IPS-NIHi11 (cell line): ENCODE measurements at regions not wholly inside any gene's neighbourhood (a gene's known extent, or its start where the extent isn't known, plus 50 kb on each side); places are given as distances from the start of the nearest gene placed in this dataset.
"Not testable (repeated sequence)": the region's sequence is repeated elsewhere in the genome, so short reads cannot be mapped to it uniquely, and the experiment has no call there.

Experiments used
- DNase-seq: peaks from one replicate; pipeline ENCODE4 v3.0.0; 2012; ENCODE audit warnings: mixed read lengths, low spot score

DNA sequence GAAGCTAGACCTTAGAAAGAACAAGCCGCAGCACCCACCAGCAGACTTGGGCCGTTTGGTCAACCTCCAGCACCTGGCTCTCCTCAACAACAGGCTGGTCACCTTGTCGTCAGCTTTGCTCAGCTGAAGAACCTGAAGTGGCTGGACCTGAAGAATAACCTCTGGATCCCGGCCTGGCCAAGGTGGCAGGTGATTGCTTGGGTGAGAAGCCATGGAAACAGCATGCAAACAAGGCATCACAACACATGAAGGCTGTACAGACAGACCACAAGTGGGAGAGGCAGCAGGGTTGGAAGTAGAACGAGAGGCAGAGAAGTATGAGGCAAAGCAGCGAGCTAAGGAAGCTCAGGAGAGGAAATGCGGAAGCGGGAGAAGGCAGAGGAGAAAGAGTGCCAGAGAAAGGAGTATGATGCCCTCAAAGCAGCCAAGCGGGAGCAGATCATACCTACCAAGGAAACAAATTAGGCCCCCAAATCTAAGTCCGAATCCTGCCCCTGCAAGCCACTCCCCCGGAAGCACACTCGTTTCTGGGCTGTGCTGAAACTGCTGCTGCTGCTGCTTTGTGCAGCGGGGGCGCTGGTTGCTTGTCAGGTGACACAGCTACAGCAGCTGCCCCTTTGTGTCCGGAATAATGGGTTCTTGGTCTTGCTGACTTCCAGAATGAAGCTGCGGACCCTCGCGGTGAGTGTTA lies 121.6 kb upstream of the LGSN start:
- peak; percentile 30 for DNase-seq

DNA sequence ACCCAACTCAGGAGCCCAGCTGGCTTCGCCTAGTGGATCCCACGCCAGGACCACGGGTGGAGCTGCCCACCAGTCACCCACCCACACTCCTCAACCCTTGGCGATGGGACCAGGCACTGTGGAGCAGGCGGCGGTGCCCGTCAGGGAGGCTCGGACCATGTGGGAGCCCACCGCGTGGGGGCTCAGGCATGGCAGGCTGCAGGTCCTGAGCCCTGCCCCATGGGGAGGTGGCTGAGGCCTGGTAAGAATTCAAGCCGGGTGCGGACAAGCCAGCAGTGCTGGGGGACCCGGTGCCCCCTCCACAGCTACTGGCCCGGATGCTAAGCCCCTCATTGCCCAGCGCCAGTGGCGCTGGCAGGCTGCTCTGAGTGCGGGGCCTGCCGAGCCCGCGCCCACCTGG lies 123.1 kb upstream of the LGSN start:
- DNase-seq, result no peak

DNA sequence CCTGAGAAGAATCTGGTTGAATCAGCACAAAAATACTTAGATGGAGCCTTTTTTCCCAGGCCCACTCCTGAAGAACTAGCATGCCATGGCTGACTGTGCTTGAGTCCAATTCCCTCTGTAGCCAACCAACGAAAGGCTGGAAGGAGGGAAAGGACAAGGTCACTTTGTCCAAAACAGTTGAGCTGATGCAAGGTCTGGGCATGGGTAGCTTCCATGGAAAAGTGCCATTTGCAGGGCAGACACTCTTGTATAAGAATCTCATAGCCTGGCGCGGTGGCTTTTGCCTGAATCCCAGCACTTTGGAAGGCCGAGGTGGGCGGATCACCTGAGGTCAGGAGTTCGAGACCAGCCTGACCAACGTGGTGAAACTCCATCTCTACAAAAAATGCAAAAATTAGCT lies 125.0 kb upstream of the LGSN start:
- DNase-seq, result no peak

DNA sequence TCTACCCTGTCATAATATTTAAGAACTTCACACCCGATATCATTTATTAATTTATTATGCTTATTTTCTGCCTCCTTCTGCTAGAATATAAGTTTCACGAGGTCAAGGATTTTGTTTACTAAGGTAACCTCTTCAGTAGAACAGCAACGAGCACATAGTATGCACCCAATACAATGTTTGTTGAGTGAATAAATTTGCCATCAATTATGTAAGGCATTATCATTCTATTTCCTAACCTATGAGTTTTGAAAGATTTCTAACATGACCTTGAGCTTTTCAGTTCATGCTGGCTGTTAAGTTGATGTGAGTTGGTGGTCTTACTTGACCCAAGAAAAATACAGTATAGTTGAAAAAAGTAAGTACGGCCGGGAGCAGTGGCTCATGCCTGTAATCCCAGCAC lies 125.9 kb upstream of the LOC128125822 start:
- DNase-seq, result no peak

DNA sequence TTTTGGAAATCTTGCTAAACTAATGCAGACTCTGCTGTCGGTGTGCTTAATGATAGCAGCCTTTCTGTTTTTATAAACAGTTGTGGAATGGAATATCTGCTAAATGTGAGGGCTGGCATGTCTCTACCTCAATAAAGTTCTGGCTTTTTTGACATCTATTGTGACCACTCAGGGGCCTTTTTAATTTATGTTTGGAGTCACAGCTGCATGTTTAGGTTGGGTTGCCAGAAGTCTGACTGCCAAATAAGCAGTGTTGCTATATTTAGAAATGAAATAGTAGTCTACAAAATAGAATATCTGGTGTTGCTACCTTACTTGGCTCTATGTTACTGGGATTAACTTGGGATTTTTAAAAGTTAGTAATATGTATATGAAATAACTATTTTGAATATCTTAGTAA lies 125.1 kb upstream of the LOC128125822 start:
- DNase-seq, result no peak

DNA sequence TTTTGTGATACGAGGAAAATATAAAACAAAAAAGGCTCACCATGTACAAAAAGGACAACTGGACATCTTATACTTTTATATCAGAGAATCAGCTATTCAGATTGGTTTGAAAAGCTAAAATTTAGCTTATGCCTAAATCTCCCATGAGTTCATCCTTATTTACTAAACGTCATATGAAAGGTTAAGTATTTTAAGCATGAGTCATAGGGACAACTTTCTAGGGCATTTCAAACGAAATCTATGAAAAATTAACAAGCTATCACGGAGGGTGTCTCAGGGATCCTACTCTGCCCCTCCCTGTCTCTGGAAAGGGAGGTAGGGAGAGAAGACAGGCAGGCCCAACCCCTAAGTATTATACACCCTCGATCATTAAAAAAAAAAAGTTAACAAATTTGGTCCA lies 124.1 kb upstream of the LOC128125822 start:
- no peak for DNase-seq

DNA sequence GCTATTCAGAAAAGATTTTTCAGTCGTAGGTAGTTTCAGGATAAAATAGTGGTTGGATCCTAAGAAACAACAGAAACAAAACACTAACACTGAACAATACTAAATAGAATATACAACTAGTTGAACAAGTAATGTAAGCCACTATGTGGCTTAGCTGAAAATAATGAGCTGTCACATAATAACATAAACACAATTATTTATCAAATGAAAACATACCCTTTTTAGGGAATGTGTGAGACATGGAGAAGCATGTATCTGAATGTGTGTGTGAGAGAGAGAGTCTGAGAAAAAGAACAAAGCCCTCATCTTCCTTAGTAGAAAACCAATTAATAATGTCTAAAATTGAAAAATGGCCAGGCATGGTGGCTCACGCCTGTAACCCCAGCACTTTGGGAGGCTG lies 122.6 kb upstream of the LOC128125822 start:
- no peak for DNase-seq

DNA sequence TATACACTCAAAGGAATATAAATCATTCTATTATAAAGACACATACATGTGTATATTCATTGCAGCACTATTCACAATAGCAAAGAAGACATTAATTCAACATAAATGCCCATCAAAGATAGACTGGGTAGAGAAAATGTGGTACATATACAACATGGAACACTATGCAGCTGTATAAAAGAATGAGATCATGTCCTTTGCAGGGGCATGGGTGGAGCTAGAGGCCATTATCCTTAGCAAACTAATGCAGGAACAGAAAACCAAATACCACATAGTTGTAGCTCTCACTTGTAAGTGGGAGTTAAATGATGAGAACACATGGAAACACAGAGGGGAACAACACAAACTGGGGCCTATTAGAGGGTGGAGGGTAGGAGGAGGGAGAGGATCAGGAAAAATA lies 121.0 kb upstream of the LOC128125822 start:
- DNase-seq, result no peak

DNA sequence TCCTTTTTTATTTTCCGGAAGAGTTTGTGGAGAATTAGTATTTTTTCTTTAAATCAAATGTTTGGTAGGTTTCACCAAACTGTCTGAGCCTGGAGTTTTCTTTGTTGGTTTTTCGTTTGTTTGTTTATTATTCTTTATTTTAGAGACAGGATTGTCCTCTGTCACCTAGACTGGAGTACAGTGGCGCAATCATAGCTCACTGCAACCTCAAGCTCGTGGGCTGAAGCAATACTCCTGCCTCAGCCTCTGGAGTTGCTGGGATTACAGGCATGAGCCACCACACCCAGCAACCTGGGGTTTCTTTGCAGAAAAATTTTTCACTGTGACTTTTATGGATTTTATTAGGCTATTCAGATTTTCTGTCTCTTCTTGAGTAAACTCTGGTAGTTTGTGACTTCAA lies 120.2 kb upstream of the LOC128125822 start:
- no peak for DNase-seq

DNA sequence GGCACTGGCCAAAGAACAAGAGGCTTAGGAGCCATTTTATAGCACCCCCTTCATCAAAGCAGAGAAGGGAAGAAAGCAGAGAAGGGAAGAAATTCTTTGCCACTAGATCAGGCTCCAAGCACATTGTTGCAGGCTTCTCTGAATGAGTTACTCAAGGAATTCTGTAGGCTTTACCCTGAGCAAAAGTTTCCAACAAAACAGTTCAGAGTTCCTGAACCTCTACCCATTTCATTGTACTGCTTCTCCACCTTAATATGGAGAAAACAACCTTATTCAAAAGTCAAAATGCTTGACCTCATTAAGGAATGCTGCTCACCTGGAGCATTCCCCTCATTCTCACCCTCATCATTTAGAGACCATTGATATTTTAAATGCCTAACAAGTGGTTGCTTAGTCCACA lies 115.5 kb upstream of the LOC128125822 start:
- no peak for DNase-seq

DNA sequence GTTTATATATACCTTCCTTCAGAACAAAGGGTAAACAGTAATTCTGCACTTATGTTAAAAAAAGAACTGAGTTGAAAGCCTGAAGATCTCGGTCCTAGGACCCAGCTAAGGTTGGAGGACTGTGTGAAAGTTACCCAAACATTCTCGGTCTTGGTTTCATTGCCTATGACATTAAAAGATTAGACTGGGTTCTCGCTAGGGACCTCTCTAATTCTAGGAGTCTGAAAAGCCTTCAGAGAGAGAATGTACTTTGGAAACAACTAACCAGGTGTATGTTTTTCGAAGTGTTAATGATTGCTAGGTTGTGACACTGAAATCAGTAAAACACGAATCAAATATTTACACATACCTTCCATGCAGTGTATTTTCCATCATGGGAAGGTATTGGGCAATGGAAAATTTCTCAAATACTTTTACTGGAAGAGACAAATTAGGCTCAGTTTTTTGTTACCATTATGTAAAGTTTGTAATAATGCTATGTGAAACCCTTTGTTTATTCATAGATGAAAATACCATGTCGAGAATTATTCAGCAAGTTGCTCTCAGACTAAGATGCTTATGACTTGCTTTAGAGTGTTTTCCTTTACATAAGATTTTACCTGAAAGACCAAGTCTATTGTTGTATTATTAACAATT lies 113.7 kb upstream of the LOC128125822 start:
- no peak for DNase-seq

DNA sequence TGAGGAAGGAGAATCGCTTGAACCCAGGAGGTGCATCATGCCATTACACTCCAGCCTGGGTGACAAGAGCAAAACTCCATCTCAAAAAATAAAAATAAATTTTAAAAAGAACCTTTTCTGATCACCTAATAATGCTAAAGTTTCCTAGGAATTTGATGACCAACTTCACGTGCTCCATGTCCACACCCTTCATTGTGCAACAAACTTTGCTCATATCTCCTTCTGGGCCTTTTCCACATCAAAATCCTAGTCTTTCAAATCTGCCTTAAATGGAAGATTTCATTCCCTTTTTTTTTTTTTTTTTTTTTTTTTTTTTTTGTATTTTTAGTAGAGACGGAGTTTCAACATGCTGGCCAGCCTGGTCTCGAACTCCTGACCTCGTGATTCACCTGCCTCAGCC lies 112.5 kb upstream of the LOC128125822 start:
- DNase-seq, result no peak

DNA sequence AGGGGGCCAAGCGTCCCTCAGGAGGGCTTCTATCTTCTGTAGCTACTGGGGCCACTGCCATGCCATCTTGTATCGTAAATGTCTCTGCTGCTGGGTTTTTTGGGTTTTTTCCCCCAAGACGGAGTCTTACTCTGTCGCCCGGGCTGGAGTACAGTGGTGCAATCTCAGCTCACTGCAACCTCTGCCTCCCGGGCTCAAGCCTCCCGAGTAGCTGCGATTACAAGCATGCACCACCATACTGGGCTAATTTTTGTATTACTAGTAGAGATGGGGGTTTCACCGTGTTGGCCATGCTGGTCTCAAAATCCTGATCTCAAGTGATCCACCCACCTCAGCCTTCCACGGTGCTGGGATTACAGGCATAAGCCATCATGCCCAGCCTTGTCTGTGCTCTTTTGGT lies 111.3 kb upstream of the LOC128125822 start:
- DNase-seq, result no peak

DNA sequence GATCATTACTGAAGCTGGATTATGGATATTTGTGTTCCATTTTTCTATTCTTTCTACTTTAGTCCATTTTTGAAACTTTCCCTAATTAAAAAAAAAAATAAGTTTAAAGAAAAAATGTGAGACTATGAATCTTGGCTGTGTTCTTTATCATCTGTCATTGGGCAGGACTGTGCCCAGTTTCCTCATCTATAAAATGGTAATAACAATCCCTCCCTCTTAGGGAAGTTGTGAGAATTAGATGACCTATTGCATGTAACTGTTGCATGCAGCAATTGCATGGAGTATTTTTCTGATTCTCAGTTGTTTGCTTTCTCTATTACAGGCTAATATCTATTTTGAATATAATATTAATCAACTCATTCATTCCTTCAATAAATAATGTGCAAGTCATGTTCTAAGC lies 108.2 kb upstream of the LOC128125822 start:
- DNase-seq, result no peak

DNA sequence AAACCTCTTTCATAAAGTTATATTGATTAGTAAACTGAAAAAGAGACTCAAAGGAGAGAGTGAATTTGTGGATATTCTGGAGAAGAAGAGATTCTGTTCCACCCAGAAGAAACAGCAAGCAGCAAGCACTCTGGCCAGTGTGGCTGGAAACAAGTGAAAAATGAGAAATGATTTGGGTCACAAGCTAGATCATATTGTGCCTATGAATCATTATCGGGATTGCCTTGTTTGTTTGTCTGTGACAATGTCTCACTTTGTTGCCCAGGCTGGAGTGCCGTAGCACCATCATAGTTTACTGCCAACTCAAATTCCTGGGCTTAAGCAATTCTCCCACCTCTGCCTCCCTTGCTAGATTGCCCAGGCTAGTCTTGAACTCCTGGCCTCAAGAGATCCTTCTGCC lies 106.5 kb upstream of the LOC128125822 start:
- DNase-seq, result no peak

DNA sequence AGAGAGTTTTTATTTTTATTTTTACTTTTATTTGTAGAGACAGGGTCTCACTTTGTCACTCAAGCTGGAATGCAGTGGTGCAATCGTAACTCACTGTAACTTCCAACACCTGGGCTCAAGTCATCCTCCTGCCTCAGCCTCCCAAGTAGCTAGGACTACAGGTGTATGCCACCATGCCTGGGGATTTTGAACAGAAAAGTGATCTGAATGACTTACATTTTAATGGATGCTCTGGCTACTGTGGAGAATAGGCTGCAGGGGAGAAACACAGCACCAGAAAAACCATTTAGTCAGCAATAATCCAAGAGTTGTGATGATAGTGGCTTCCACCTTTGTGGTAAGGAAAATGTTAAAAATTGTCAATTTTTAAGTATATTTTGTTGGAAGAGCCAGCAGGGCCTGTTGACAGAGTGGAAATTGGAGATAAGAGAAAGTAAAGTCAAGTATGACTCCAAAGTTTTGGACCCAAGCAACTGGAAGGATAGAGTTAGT lies 106.0 kb upstream of the LOC128125822 start:
- DNase-seq, result no peak

DNA sequence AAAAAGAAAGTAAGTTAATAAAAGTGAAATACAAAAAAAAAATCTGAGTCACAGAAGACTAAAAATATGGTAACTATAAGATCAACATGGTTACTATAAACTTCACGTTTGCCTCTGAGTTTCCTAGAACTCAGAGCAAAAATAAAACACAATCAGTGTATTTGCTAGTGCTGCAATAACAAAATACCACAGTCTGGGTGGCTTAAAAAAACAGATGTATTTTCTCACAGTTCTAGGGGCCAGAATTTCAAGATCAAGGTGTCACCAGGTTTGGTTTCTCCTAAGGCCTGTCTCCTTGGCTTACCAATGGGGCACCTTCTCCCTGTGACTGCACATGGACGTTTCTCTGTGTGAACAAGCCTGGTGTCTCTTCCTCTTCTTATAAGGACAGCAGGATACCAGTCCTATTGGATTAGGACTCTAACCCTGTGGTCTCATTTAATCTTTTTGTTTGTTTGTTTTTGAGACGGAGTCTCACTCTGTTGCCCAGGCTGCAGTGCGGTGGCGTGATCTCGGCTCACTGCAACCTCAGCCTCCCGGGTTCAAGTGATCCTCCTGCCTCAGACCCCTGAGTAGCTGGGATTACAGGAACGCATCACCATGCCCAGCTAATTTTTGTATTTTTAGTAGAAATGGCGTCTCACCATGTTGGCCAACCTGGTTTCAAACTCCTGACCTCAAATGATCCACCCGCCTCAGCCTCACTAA lies 104.9 kb upstream of the LOC128125822 start:
- DNase-seq, result no peak

DNA sequence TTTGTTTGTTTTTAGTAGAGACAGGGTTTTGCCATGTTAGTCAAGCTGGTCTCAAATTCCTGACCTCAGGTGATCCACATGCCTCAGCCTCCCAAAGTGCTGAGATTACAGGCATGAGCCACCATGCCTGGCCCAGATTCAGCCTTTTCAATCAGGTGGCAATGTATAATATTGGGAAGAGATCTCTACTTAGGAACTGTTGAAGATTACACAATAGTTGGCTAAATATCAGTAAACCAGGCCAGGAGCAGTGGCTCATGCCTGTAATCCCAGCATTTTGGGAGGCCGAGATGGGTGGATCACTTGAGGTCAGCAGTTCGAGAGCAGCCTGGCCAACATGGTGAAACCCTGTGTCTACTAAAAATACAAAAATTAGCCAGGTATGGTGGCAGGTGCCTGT lies 101.1 kb upstream of the LOC128125822 start:
- not testable (repeated sequence) for DNase-seq

DNA sequence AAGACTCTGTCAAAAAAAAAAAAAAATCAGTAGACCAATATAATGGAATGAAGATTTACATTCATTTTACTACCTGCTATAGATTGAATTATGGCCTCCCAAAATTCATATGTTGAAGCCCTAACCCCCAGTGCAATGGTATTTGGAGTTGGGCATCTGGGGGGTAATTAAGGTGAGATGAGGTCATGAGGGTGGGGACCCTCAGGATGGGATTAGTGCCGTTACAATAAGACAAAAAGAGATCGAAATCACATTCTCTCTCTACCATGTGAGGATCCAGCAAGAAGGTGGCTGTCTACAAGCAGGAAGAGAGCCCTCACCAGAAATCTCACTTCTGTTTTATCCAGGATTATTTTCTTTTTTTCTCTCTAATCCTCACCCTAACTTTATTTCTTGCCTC lies 100.6 kb upstream of the LOC128125822 start:
- no peak for DNase-seq

DNA sequence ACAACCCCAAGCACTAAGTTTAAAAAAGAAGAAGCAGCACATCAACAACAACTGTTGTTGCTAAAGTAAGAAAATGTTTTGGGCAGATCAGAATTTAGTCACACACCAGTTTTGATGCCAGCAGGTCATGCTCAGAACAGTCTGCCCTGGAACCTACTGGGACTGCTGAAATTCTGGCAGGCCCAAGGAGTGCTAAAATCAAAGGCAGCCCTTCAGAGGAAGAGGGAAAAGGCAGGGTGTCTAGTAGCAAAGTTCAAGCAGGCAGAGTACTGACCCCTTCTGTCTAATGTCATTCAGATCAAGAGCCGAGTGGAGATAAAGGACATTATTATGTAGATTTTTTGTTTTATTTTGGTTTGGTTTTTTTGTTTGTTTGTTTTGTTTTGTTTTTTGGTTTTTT lies 96.6 kb upstream of the LOC128125822 start:
- no peak for DNase-seq

DNA sequence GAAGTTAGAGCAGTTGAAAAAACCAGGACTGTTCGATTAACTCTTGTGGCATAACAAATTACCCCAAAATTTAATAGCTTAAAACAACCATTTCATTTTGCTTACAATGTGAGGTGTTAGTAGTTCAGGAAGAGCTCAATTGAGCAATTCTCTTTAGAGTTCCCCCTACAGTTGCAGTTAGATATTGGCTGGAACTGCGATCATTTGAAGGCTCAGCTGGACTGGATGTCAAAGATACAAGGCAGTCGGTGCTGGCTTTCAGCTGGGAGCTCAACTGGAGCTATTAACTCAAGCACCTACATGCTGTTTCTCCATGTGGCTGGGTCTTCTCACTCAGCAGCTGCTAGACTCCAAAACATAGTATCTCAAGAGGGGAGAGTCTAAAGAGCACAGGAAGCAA lies 96.0 kb upstream of the LOC128125822 start:
- no peak for DNase-seq

DNA sequence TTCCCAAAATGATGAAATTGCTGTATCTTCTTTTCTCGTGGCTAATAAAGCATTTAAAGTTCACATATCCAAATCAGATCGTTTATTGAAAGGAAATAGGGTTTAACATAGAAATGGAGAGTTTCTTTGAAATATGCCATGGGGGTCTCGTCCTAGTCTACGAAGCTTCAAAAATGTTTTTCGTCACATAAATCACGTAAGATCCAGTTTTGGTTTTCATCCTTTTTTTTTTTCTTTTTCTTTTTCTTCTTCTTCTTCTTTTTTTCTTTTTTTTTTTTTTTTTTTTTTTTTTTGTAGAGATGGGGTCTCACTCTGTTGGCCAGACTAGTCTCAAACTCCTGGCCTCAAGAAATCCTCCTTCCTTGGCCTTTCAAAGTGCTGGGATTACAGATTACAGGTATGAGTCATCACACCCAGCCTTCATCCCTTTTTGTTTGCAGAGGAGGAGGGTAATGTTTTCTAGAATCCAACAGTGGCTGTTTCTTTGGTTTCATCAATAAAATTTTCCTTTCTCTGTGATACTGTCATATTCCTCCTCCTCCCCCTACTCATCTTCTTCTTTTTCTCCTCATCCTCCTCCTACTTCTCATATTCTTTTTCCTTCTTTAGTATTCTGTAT lies 94.7 kb upstream of the LOC128125822 start:
- no peak for DNase-seq

DNA sequence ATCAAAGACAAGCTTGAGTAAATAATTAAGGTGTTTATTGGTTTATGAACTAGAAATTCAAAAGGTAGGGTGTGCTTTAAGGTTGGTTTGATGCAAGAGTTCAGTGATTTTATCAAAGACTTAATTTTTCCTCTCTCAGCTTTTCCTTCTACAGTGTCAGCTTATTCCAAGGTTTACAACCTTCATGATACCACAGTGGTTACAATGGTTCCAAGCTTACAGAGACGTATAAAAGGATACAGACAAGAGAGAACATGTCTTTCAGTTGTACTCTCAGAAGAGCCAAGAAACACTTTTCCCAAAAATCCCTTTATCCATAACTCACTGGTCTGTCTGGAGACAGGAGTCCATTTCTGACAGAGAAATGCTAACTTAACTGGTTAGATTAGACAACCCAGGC lies 93.5 kb upstream of the LOC128125822 start:
- DNase-seq, result no peak
